ENCODE measurements at regions not wholly inside any gene's neighbourhood (a gene's known extent, or its start where the extent isn't known, plus 50 kb on each side); places are given as distances from the start of the nearest gene placed in this dataset.

GRCh38 chr18:60892855-60893254 lies 440.4 kb upstream of the CDH20 start:
- no peak overlapping the region for H3K27ac ChIP-seq
- intact Hi-C loops (cut with DNase I) = no loop called here
- ATAC-seq (no peak), DNase-seq (no peak)
- no peaks in the 10 kb centered on the region for H3K36me3 ChIP-seq
- 49% methylated on average over 3 of the region's 3 CpGs for WGBS (ENCODE audit: insufficient coverage, low coverage, low lambda C conversion rate, missing lambda C conversion rate)
- no peak overlapping the region for H3K4me3 ChIP-seq
- no peaks in the 10 kb centered on the region for H3K9me3 ChIP-seq
- no peak for TF ChIP-seq CTCF (IDR thresholded peaks at IDR 0.05)
- no peak for TF ChIP-seq POLR2A (IDR thresholded peaks at IDR 0.05)
- no peaks in the 10 kb centered on the region for H3K27me3 ChIP-seq
- H3K4me1 ChIP-seq = no peaks in the 10 kb centered on the region

- Histone ChIP-seq H3K36me3 (no peaks in the 10 kb centered on the region), H3K27ac (no peak overlapping the region), H3K4me3 (no peak overlapping the region), H3K27me3 (no peaks in the 10 kb centered on the region), H3K9me3 (no peaks in the 10 kb centered on the region), H3K4me1 (no peaks in the 10 kb centered on the region)
- TF ChIP-seq POLR2A (IDR thresholded peaks at IDR 0.05) = no peak
- TF ChIP-seq CTCF (IDR thresholded peaks at IDR 0.05) = no peak
- WGBS (ENCODE audit: insufficient coverage, low coverage, low lambda C conversion rate, missing lambda C conversion rate) = 49% methylated on average over 6 of the region's 6 CpGs
- ATAC-seq (no peak), DNase-seq (no peak)
- intact Hi-C loops (cut with DNase I) = no loop called here
Observed at GRCh38 chr18:60893355-60894097, 439.7 kb upstream of the CDH20 start.

GRCh38 chr18:60894254-60894945 lies 438.8 kb upstream of the CDH20 start:
- TF ChIP-seq POLR2A (IDR thresholded peaks at IDR 0.05) (no peak), CTCF (IDR thresholded peaks at IDR 0.05) (no peak)
- intact Hi-C loops (cut with DNase I) = no loop called here
- WGBS (ENCODE audit: insufficient coverage, low coverage, low lambda C conversion rate, missing lambda C conversion rate) = 51% methylated on average over 8 of the region's 8 CpGs
- H3K4me3 ChIP-seq = no peak overlapping the region
- no peaks in the 10 kb centered on the region for H3K4me1 ChIP-seq
- no peak for ATAC-seq
- no peaks in the 10 kb centered on the region for H3K9me3 ChIP-seq
- no peak overlapping the region for H3K27ac ChIP-seq
- H3K27me3 ChIP-seq = no peaks in the 10 kb centered on the region
- no peak for DNase-seq
- no peaks in the 10 kb centered on the region for H3K36me3 ChIP-seq

- no peaks in the 10 kb centered on the region for H3K36me3 ChIP-seq
- intact Hi-C loops (cut with DNase I) = no loop called here
- no peak for ATAC-seq
- no peak overlapping the region for H3K4me3 ChIP-seq
- no peak for TF ChIP-seq CTCF (IDR thresholded peaks at IDR 0.05)
- no peaks in the 10 kb centered on the region for H3K9me3 ChIP-seq
- H3K27ac ChIP-seq = no peak overlapping the region
- WGBS (ENCODE audit: insufficient coverage, low coverage, low lambda C conversion rate, missing lambda C conversion rate) = 35% methylated on average over 3 of the region's 3 CpGs
- no peak for DNase-seq
- no peaks in the 10 kb centered on the region for H3K4me1 ChIP-seq
- no peaks in the 10 kb centered on the region for H3K27me3 ChIP-seq
Observed at GRCh38 chr18:60895181-60895580, 438.0 kb upstream of the CDH20 start.
